ENCODE measurements at regions not wholly inside any gene's neighbourhood (a gene's known extent, or its start where the extent isn't known, plus 50 kb on each side); places are given as distances from the start of the nearest gene placed in this dataset.

GRCh38 chr2:204264085-204264553 lies 281.2 kb upstream of the PARD3B start:
- no peak overlapping the region for H3K4me3 Mint-ChIP-seq (ENCODE audit: unreplicated experiment)
- H3K4me1 ChIP-seq (ENCODE audit: insufficient read depth, low read length) = no peaks in the 10 kb centered on the region
- H3K4me2 ChIP-seq (ENCODE audit: low read length) = no peak overlapping the region
- no peaks in the 10 kb centered on the region for H3K36me3 Mint-ChIP-seq (ENCODE audit: low read depth, unreplicated experiment)
- H3K79me2 ChIP-seq (ENCODE audit: insufficient read depth, low read length) = no peaks in the 10 kb centered on the region
- peaks cover 11% of the 10 kb centered on the region for H3K27me3 Mint-ChIP-seq (ENCODE audit: low read depth, unreplicated experiment)
- H3K4me3 ChIP-seq (ENCODE audit: insufficient read depth, low read depth, low read length) = no peak overlapping the region
- FAIRE-seq = no peak
- H3K9me3 Mint-ChIP-seq (ENCODE audit: unreplicated experiment) = no peaks in the 10 kb centered on the region
- H4K20me1 ChIP-seq (ENCODE audit: insufficient read depth, low read length) = no peaks in the 10 kb centered on the region
- no peak overlapping the region for H3K27ac ChIP-seq (ENCODE audit: low read depth, low read length)
- DNase-seq (ENCODE audit: low read depth) = no peak
- H3K4me1 Mint-ChIP-seq (ENCODE audit: low read depth, unreplicated experiment) = no peaks in the 10 kb centered on the region
- H3K27me3 ChIP-seq (ENCODE audit: insufficient read depth, low read length) = peaks cover 13% of the 10 kb centered on the region
- no peak overlapping the region for H3K9ac ChIP-seq (ENCODE audit: low read length)
- no peak overlapping the region for H3K27ac Mint-ChIP-seq (ENCODE audit: unreplicated experiment)
- no peak overlapping the region for H2AFZ ChIP-seq (ENCODE audit: low read depth, low read length)
- TF ChIP-seq CTCF (IDR thresholded peaks at IDR 0.05; ENCODE audit: insufficient read depth, low read depth, low read length) = no peak
- no peak for TF ChIP-seq EZH2 (IDR thresholded peaks at IDR 0.05; ENCODE audit: insufficient read depth, low read length)
- no peaks in the 10 kb centered on the region for H3K36me3 ChIP-seq (ENCODE audit: insufficient read depth, low read length)
- no peaks in the 10 kb centered on the region for H3K9me3 ChIP-seq (ENCODE audit: insufficient read depth, low read depth, low read length)

- no peak overlapping the region for H3K4me2 ChIP-seq (ENCODE audit: low read length)
- H3K36me3 Mint-ChIP-seq (ENCODE audit: low read depth, unreplicated experiment) = no peaks in the 10 kb centered on the region
- H3K4me3 Mint-ChIP-seq (ENCODE audit: unreplicated experiment) = no peak overlapping the region
- H3K9me3 Mint-ChIP-seq (ENCODE audit: unreplicated experiment) = no peaks in the 10 kb centered on the region
- H3K27ac ChIP-seq (ENCODE audit: low read depth, low read length) = no peak overlapping the region
- H3K4me3 ChIP-seq (ENCODE audit: insufficient read depth, low read depth, low read length) = no peak overlapping the region
- no peak overlapping the region for H3K9ac ChIP-seq (ENCODE audit: low read length)
- no peak for FAIRE-seq
- H4K20me1 ChIP-seq (ENCODE audit: insufficient read depth, low read length) = no peaks in the 10 kb centered on the region
- no peaks in the 10 kb centered on the region for H3K36me3 ChIP-seq (ENCODE audit: insufficient read depth, low read length)
- H3K4me1 ChIP-seq (ENCODE audit: insufficient read depth, low read length) = no peaks in the 10 kb centered on the region
- H3K79me2 ChIP-seq (ENCODE audit: insufficient read depth, low read length) = no peaks in the 10 kb centered on the region
- no peak for DNase-seq (ENCODE audit: low read depth)
- H3K9me3 ChIP-seq (ENCODE audit: insufficient read depth, low read depth, low read length) = no peaks in the 10 kb centered on the region
- no peaks in the 10 kb centered on the region for H3K4me1 Mint-ChIP-seq (ENCODE audit: low read depth, unreplicated experiment)
- no peak overlapping the region for H2AFZ ChIP-seq (ENCODE audit: low read depth, low read length)
- TF ChIP-seq CTCF (IDR thresholded peaks at IDR 0.05; ENCODE audit: insufficient read depth, low read depth, low read length) (no peak), EZH2 (IDR thresholded peaks at IDR 0.05; ENCODE audit: insufficient read depth, low read length) (no peak)
- H3K27ac Mint-ChIP-seq (ENCODE audit: unreplicated experiment) = no peak overlapping the region
- peaks cover 11% of the 10 kb centered on the region for H3K27me3 Mint-ChIP-seq (ENCODE audit: low read depth, unreplicated experiment)
- H3K27me3 ChIP-seq (ENCODE audit: insufficient read depth, low read length) = peaks cover 13% of the 10 kb centered on the region
Measured at GRCh38 chr2:204264621-204265140, 280.6 kb upstream of the PARD3B start.

GRCh38 chr2:204265681-204266181 lies 279.5 kb upstream of the PARD3B start:
- Histone ChIP-seq H3K27ac (ENCODE audit: low read depth, low read length) (no peak overlapping the region), H3K27me3 (ENCODE audit: insufficient read depth, low read length) (peaks cover 13% of the 10 kb centered on the region), H3K9me3 (ENCODE audit: insufficient read depth, low read depth, low read length) (no peaks in the 10 kb centered on the region), H3K4me2 (ENCODE audit: low read length) (no peak overlapping the region), H3K4me1 (ENCODE audit: insufficient read depth, low read length) (no peaks in the 10 kb centered on the region), H3K9ac (ENCODE audit: low read length) (no peak overlapping the region), H4K20me1 (ENCODE audit: insufficient read depth, low read length) (no peaks in the 10 kb centered on the region), H3K79me2 (ENCODE audit: insufficient read depth, low read length) (no peaks in the 10 kb centered on the region), H3K36me3 (ENCODE audit: insufficient read depth, low read length) (no peaks in the 10 kb centered on the region), H2AFZ (ENCODE audit: low read depth, low read length) (no peak overlapping the region), H3K4me3 (ENCODE audit: insufficient read depth, low read depth, low read length) (no peak overlapping the region)
- Mint-ChIP-seq H3K36me3 (ENCODE audit: low read depth, unreplicated experiment) (no peaks in the 10 kb centered on the region), H3K4me1 (ENCODE audit: low read depth, unreplicated experiment) (peaks cover 1% of the 10 kb centered on the region), H3K27ac (ENCODE audit: unreplicated experiment) (no peak overlapping the region), H3K9me3 (ENCODE audit: unreplicated experiment) (no peaks in the 10 kb centered on the region), H3K27me3 (ENCODE audit: low read depth, unreplicated experiment) (peaks cover 11% of the 10 kb centered on the region), H3K4me3 (ENCODE audit: unreplicated experiment) (no peak overlapping the region)
- no peak for FAIRE-seq
- DNase-seq (ENCODE audit: low read depth) = no peak
- TF ChIP-seq EZH2 (IDR thresholded peaks at IDR 0.05; ENCODE audit: insufficient read depth, low read length) = no peak
- no peak for TF ChIP-seq CTCF (IDR thresholded peaks at IDR 0.05; ENCODE audit: insufficient read depth, low read depth, low read length)
